Motor neuron (in vitro differentiated cells): ENCODE measurements at regions not wholly inside any gene's neighbourhood (a gene's known extent, or its start where the extent isn't known, plus 50 kb on each side); places are given as distances from the start of the nearest gene placed in this dataset.

Source experiments
- ATAC-seq, 8 experiments: fragments of 200-7000 bp; cut with Tn5 transposase; replicated peaks in 6 of 8; 2 replicates each; pipeline ENCODE4 v1.8.0; 2021; ENCODE audit warnings: mild to moderate bottlenecking in 8 of 8, moderate library complexity in 8 of 8
- H3K27ac ChIP-seq, 2 donors: fragments of 250-450 bp; sonication (Bioruptor Pico); 2 replicates each; pipeline ENCODE4 v1.9.0; 2021; ENCODE audit warnings: antibody characterized with exemption in 2 of 2, mild to moderate bottlenecking in 2 of 2, moderate library complexity in 1 of 2
- H3K4me1 ChIP-seq, 2 donors: fragments of 250-450 bp; sonication (Bioruptor Pico); replicated peaks in 1 of 2; 2 replicates each; pipeline ENCODE4 v1.6.1; 2021; ENCODE audit warnings: antibody characterized with exemption in 2 of 2, mild to moderate bottlenecking in 2 of 2, moderate library complexity in 1 of 2
- H3K4me3 ChIP-seq, 5 donors: fragments of 250-450 bp; sonication (Bioruptor Pico); 2 replicates each; pipeline ENCODE4 v1.9.0; 2021; ENCODE audit warnings: antibody characterized with exemption in 5 of 5, mild to moderate bottlenecking in 5 of 5, moderate library complexity in 4 of 5
- WGBS, 10 experiments: fragments of 450-650 bp; shearing (Covaris generic); methylation state at CpG; one replicate each; pipeline ENCODE4 v1.0.0; 2022; 5-methylcytosine and 5-hydroxymethylcytosine counted together
- in situ Hi-C, 9 experiments: fragments of 400-800 bp; cut with MboI; loops; one replicate each; pipeline ENCODE4 v1.15.0; 2021; ENCODE audit warnings: low sequenced_read_pairs in 9 of 9, low pct_unique_long_range_greater_than_20kb in 2 of 9; ENCODE audit not compliant: unreplicated experiment in 9 of 9

GRCh38 chr10:120744040-120744439, 107.1 kb upstream of the WDR11 start:
- H3K4me3 ChIP-seq, result no peak overlapping the region
- in situ Hi-C loops, result no loop called here
- H3K27ac ChIP-seq, result no peak overlapping the region
- ATAC-seq, result no peak
- no peaks in the 10 kb centered on the region for H3K4me1 ChIP-seq
- 25 to 100% (median 96%) methylated on average over 1 to 5 of the region's 5 CpGs for WGBS, 10 experiments

- H3K4me1 ChIP-seq, result no peaks in the 10 kb centered on the region
- no peak overlapping the region for H3K4me3 ChIP-seq
- in situ Hi-C loops, result no loop called here
- H3K27ac ChIP-seq, result no peak overlapping the region
- peak in 3 of 8 experiments; percentile 62 to 91 (median 71) for ATAC-seq
- WGBS, 10 experiments, result 0 to 33% (median 3%) methylated on average over 1 to 4 of the region's 4 CpGs; no CpG with 5 or more reads in 4 of the 10 experiments
These were observed 105.0 kb upstream of the WDR11 start for GRCh38 chr10:120746001-120746777.

- Histone ChIP-seq H3K4me1 (no peaks in the 10 kb centered on the region), H3K27ac (no peak overlapping the region), H3K4me3 (no peak overlapping the region)
- 8 to 100% (median 35%) methylated on average over 1 to 2 of the region's 2 CpGs; no CpG with 5 or more reads in 2 of the 10 experiments for WGBS, 10 experiments
- in situ Hi-C loops, result no loop called here
- ATAC-seq, result peak in 4 of 8 experiments; percentile 36 to 58 (median 42)
These were observed 102.6 kb upstream of the WDR11 start for GRCh38 chr10:120748519-120748918.

GRCh38 chr10:120749072-120749471, 102.1 kb upstream of the WDR11 start:
- in situ Hi-C loops, result no loop called here
- no peak for ATAC-seq
- Histone ChIP-seq H3K4me1 (no peaks in the 10 kb centered on the region), H3K27ac (no peak overlapping the region), H3K4me3 (no peak overlapping the region)
- WGBS, 10 experiments, result 0 to 100% (median 42%) methylated on average over 1 to 2 of the region's 2 CpGs; no CpG with 5 or more reads in 3 of the 10 experiments

GRCh38 chr10:120749856-120750566, 101.2 kb upstream of the WDR11 start:
- in situ Hi-C loops, result no loop called here
- Histone ChIP-seq H3K4me1 (no peaks in the 10 kb centered on the region), H3K27ac (no peak overlapping the region), H3K4me3 (no peak overlapping the region)
- no peak for ATAC-seq
- WGBS, 10 experiments, result 17 to 88% (median 83%) methylated on average over 2 to 11 of the region's 11 CpGs

- in situ Hi-C loops, result no loop called here
- H3K4me3 ChIP-seq, result no peak overlapping the region
- no peak for ATAC-seq
These were observed 95.4 kb upstream of the WDR11 start for GRCh38 chr10:120755771-120756170.

GRCh38 chr10:120760253-120760652, 90.9 kb upstream of the WDR11 start:
- in situ Hi-C loops, result no loop called here
- 0 to 100% (median 69%) methylated on average over 1 to 4 of the region's 4 CpGs; no CpG with 5 or more reads in 1 of the 10 experiments for WGBS, 10 experiments
- no peaks in the 10 kb centered on the region for H3K4me1 ChIP-seq
- no peak overlapping the region for H3K4me3 ChIP-seq
- H3K27ac ChIP-seq, result no peak overlapping the region
- ATAC-seq, result peak in 2 of 8 experiments; percentile 34 to 47

More at GRCh38 chr10:120755771-120756170, 95.4 kb upstream of the WDR11 start:
- H3K27ac ChIP-seq, result no peak overlapping the region
- no peaks in the 10 kb centered on the region for H3K4me1 ChIP-seq

GRCh38 chr10:120761951-120762350, 89.2 kb upstream of the WDR11 start:
- H3K27ac ChIP-seq, result no peak overlapping the region
- in situ Hi-C loops, result no loop called here
- H3K4me1 ChIP-seq, result no peaks in the 10 kb centered on the region
- H3K4me3 ChIP-seq, result no peak overlapping the region
- WGBS, 10 experiments, result 0 to 84% (median 40%) methylated on average over 1 to 4 of the region's 5 CpGs; no CpG with 5 or more reads in 5 of the 10 experiments
- ATAC-seq, result no peak

GRCh38 chr10:120765226-120765803, 85.8 kb upstream of the WDR11 start:
- in situ Hi-C loops, result no loop called here
- H3K4me3 ChIP-seq, result no peak overlapping the region
- WGBS, 10 experiments, result 33 to 80% methylated on average over 1 of the region's 1 CpG; no CpG with 5 or more reads in 8 of the 10 experiments
- no peak overlapping the region for H3K27ac ChIP-seq
- H3K4me1 ChIP-seq, result no peaks in the 10 kb centered on the region
- ATAC-seq, result no peak

- Histone ChIP-seq H3K27ac (no peak overlapping the region), H3K4me1 (no peaks in the 10 kb centered on the region), H3K4me3 (no peak overlapping the region)
- in situ Hi-C loops, result no loop called here
- WGBS, 10 experiments, result 0 to 100% (median 67%) methylated on average over 1 to 2 of the region's 3 CpGs; no CpG with 5 or more reads in 5 of the 10 experiments
- peak in 3 of 8 experiments; percentile 69 to 88 (median 84) for ATAC-seq
These were observed 82.9 kb upstream of the WDR11 start for GRCh38 chr10:120768227-120768626.

GRCh38 chr10:120770496-120770895, 80.7 kb upstream of the WDR11 start:
- H3K4me3 ChIP-seq, result no peak overlapping the region
- H3K4me1 ChIP-seq, result no peaks in the 10 kb centered on the region
- no peak overlapping the region for H3K27ac ChIP-seq
- ATAC-seq, result peak in 5 of 8 experiments; percentile 14 to 53 (median 42)
- in situ Hi-C loops, result no loop called here
- 11 to 100% (median 83%) methylated on average over 1 to 4 of the region's 4 CpGs; no CpG with 5 or more reads in 1 of the 10 experiments for WGBS, 10 experiments

- no peak overlapping the region for H3K4me3 ChIP-seq
- H3K27ac ChIP-seq, result no peak overlapping the region
- in situ Hi-C loops, result no loop called here
- no peaks in the 10 kb centered on the region for H3K4me1 ChIP-seq
- WGBS, 10 experiments, result 0 to 100% (median 31%) methylated on average over 1 of the region's 1 CpG; no CpG with 5 or more reads in 6 of the 10 experiments
- ATAC-seq, result no peak
These were observed 74.7 kb upstream of the WDR11 start for GRCh38 chr10:120776442-120776841.

GRCh38 chr10:120782336-120782735, 68.8 kb upstream of the WDR11 start:
- no peak overlapping the region for H3K4me3 ChIP-seq
- in situ Hi-C loops, result no loop called here
- ATAC-seq, result no peak
- 20 to 100% (median 82%) methylated on average over 1 to 3 of the region's 3 CpGs; no CpG with 5 or more reads in 5 of the 10 experiments for WGBS, 10 experiments
- no peak overlapping the region for H3K27ac ChIP-seq
- no peaks in the 10 kb centered on the region for H3K4me1 ChIP-seq
